A549 (cell line): ENCODE measurements at regions not wholly inside any gene's neighbourhood (a gene's known extent, or its start where the extent isn't known, plus 50 kb on each side); places are given as distances from the start of the nearest gene placed in this dataset.

ENCODE experiments used
- CHD2 ChIP-seq: fragments of 150-350 bp; IDR thresholded peaks from 2 replicates; pipeline ENCODE4 v1.6.1; 2014; ENCODE audit warnings: low read length; ENCODE audit not compliant: partially characterized antibody
- CTCF ChIP-seq: fragments of >200 bp; sonication (Bioruptor Twin); formaldehyde crosslinking; IDR thresholded peaks from 3 replicates; pipeline ENCODE4 v1.5.1; 2016
- EP300 ChIP-seq, 2 experiments: fragments of >200 bp; sonication (Bioruptor Twin); formaldehyde crosslinking; IDR thresholded peaks; 2 replicates in 1 of 2; 3 replicates in 1 of 2; pipeline ENCODE4 v1.6.1; 2016 to 2017
- FOSB ChIP-seq: fragments of 250-450 bp; sonication (Bioruptor Pico); IDR thresholded peaks from 2 replicates; pipeline ENCODE4 v1.5.0; 2020; ENCODE audit warnings: mild to moderate bottlenecking, moderate library complexity
- GATA3 ChIP-seq: IDR thresholded peaks from 2 replicates; pipeline ENCODE4 v1.6.1; 2012; ENCODE audit warnings: borderline replicate concordance
- PBX3 ChIP-seq: IDR thresholded peaks from 2 replicates; pipeline ENCODE4 v1.6.1; 2012
- POLR2A ChIP-seq: IDR thresholded peaks from 2 replicates; pipeline ENCODE4 v1.6.1; 2012; ENCODE audit warnings: mild to moderate bottlenecking, low read length
- RNF2 ChIP-seq: fragments of 200-600 bp; sonication (generic); IDR thresholded peaks from 2 replicates; pipeline ENCODE4 v1.6.1; 2016; ENCODE audit warnings: low read depth, mild to moderate bottlenecking, antibody characterized with exemption, moderate library complexity, borderline replicate concordance
- TP53 ChIP-seq: fragments of 250-450 bp; sonication (Bioruptor Pico); IDR thresholded peaks from 2 replicates; pipeline ENCODE4 v1.5.0; 2021; ENCODE audit warnings: mild to moderate bottlenecking, moderate library complexity
- USF2 ChIP-seq: fragments of 450-650 bp; IDR thresholded peaks from 2 replicates; pipeline ENCODE4 v1.6.1; 2014; ENCODE audit warnings: antibody characterized with exemption

- no peak for TF ChIP-seq CTCF
- TF ChIP-seq EP300 (IDR thresholded peaks at IDR 0.05) = no peak
- no peak for TF ChIP-seq POLR2A
- TF ChIP-seq PBX3 = no peak
- no peak for TF ChIP-seq GATA3
- no peak for TF ChIP-seq CHD2
- TF ChIP-seq RNF2 = no peak
- peak; percentile 55 for TF ChIP-seq USF2
- TF ChIP-seq FOSB (CRISPR knock-in tag) = no peak
- no peak for TF ChIP-seq TP53 (CRISPR knock-in tag)
Measured at GRCh38 chr12:67540920-67541624, 107.5 kb upstream of the DYRK2 start.
